ENCODE measurements at regions not wholly inside any gene's neighbourhood (a gene's known extent, or its start where the extent isn't known, plus 50 kb on each side); places are given as distances from the start of the nearest gene placed in this dataset.

DNA sequence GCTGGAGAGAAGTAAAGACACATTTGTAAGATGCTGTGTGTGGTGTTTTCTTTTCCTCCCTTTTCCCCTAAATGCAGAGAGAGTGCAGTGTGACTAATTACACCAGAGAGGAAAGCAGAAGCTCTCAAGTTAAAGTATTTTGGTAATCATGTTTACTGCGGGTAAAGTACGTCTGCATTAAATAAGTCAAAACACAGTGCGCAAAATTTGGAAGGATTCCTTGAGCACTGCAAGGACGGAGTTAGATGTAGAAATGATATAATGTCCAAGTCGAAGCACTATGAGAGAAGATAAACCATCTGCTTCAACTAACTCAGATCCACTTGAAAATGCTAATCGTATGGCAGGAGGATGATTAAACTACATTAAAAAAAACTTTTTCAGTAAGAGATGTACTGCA lies 766.5 kb downstream of the RNF144A start (continued):
- TF ChIP-seq, protein P1, sequence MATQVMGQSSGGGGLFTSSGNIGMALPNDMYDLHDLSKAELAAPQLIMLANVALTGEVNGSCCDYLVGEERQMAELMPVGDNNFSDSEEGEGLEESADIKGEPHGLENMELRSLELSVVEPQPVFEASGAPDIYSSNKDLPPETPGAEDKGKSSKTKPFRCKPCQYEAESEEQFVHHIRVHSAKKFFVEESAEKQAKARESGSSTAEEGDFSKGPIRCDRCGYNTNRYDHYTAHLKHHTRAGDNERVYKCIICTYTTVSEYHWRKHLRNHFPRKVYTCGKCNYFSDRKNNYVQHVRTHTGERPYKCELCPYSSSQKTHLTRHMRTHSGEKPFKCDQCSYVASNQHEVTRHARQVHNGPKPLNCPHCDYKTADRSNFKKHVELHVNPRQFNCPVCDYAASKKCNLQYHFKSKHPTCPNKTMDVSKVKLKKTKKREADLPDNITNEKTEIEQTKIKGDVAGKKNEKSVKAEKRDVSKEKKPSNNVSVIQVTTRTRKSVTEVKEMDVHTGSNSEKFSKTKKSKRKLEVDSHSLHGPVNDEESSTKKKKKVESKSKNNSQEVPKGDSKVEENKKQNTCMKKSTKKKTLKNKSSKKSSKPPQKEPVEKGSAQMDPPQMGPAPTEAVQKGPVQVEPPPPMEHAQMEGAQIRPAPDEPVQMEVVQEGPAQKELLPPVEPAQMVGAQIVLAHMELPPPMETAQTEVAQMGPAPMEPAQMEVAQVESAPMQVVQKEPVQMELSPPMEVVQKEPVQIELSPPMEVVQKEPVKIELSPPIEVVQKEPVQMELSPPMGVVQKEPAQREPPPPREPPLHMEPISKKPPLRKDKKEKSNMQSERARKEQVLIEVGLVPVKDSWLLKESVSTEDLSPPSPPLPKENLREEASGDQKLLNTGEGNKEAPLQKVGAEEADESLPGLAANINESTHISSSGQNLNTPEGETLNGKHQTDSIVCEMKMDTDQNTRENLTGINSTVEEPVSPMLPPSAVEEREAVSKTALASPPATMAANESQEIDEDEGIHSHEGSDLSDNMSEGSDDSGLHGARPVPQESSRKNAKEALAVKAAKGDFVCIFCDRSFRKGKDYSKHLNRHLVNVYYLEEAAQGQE (IDR thresholded peaks at IDR 0.05): no peak
- TF ChIP-seq HEYL (CRISPR knock-in tag; IDR thresholded peaks at IDR 0.05) (no peak), ZSCAN20 (CRISPR knock-in tag; IDR thresholded peaks at IDR 0.05) (no peak), PHF8 (IDR thresholded peaks at IDR 0.05; ENCODE audit: borderline replicate concordance, low read depth) (no peak)

DNA sequence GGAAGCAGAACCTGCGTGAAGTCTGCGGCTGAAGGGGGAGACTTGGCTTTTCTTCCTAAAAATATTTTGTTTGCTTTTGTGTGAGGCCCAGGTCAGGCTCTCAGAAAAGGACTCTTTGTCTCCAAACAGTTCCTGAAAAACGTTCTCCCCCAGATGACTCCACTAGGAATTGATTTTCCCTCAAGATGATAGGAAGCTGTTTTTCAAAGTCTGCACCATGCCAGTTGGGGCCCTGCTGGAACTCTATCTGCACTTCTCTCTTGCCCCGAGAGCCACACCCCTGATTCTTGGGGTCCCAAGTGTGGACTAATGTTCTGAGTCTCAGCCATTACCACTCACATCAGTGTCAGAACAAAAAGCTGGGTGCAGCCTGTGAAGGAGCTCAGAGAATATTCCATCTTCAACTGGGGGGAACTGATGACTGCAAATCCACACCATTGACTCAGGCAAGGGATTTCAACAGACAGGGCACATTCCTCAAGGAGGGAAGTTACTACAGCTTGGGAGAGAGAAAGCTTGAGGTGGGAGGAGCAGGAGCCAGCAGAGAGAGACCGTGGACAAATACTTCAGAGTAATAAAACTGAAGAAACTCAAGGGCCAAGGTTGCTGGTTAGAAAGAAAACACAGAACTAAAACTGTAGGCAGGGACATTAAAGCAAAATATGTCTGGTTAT lies 768.3 kb downstream of the RNF144A start:
- FAIRE-seq (no peak), ATAC-seq (peak; percentile 81 to 82), DNase-seq (ENCODE audit: low read depth in 1 of 2, low spot score in 1 of 2) (peak in 1 of 2 experiments; percentile 35)
- H3K4me1 ChIP-seq: peaks cover 22% of the 10 kb centered on the region; the same call in 2 of the 3 replicates
- CTCF ChIA-PET: interaction anchor here (0.8 kb wide), 1 partner anchor 14 kb away, joined by 3 read pairs; no protein-coding TSS in a partner anchor
- POLR2A ChIA-PET: interaction anchor here (1.0 kb wide), 1 partner anchor 997 kb away, joined by 3 read pairs; the partner anchor contains the start of gene ID2
- TF ChIP-seq CEBPB (IDR thresholded peaks at IDR 0.05) (no peak), HOXB13 (CRISPR knock-in tag; IDR thresholded peaks at IDR 0.05; ENCODE audit: low read depth) (no peak), BHLHE40 (IDR thresholded peaks at IDR 0.05; ENCODE audit: low read depth, low read length) (no peak), CHD2 (IDR thresholded peaks at IDR 0.05; ENCODE audit: low read length, partially characterized antibody) (no peak)
- TF ChIP-seq, protein P2, sequence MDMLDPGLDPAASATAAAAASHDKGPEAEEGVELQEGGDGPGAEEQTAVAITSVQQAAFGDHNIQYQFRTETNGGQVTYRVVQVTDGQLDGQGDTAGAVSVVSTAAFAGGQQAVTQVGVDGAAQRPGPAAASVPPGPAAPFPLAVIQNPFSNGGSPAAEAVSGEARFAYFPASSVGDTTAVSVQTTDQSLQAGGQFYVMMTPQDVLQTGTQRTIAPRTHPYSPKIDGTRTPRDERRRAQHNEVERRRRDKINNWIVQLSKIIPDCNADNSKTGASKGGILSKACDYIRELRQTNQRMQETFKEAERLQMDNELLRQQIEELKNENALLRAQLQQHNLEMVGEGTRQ (IDR thresholded peaks at IDR 0.05): no peak
- TF ChIP-seq, protein P3, sequence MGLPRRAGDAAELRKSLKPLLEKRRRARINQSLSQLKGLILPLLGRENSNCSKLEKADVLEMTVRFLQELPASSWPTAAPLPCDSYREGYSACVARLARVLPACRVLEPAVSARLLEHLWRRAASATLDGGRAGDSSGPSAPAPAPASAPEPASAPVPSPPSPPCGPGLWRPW (IDR thresholded peaks at IDR 0.05): no peak
- H3K4me2 ChIP-seq: peak overlapping the region; percentile 12; the same call in 1 of the 3 replicates
- peak overlapping the region in 1 of 2 experiments; percentile 33; a peak in 2 of 6 replicates for H3K27ac ChIP-seq
- no peaks in the 10 kb centered on the region for H3K9me3 ChIP-seq
- H3K4me3 ChIP-seq: no peak overlapping the region
- 30% methylated on average over 5 of the region's 5 CpGs for WGBS (ENCODE audit: missing lambda C conversion rate)

DNA sequence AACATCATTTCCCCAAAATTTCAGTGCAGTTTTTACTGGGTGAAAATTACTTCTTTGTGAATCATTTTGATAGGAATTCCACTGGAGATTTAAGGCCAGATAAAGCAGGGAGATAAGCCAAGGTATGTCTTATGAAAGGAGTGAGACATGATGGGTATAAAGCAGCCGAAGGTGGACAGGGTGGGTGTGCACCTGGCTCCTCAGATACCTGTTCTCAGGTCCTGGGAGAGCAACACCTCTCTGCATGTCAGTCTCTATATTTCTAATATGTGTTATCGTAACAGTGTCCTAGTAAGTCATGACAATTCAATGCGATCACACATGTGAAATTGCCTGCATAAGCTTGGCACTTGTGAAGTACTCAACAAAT lies 768.8 kb downstream of the RNF144A start:
- Histone ChIP-seq H3K9me3 (no peaks in the 10 kb centered on the region), H3K4me3 (no peak overlapping the region), H3K4me2 (peak overlapping the region; percentile 12; the same call in 1 of the 3 replicates), H3K27ac (0 out of 6 replicates have a peak overlapping the region, but pooled peaks of 1 of the 2 experiments have one; percentile 33), H3K4me1 (peaks cover 22% of the 10 kb centered on the region; the same call in 2 of the 3 replicates)
- ATAC-seq: peak in 1 of 2 experiments; percentile 40; a peak in 2 of 6 replicates
- DNase-seq (ENCODE audit: low read depth in 1 of 2, low spot score in 1 of 2): no peak
- WGBS (ENCODE audit: missing lambda C conversion rate): 58% methylated on average over 3 of the region's 3 CpGs
- TF ChIP-seq POLR2AphosphoS2 (conservative IDR thresholded peaks at IDR 0.05; ENCODE audit: low read length) (no peak), JUN (IDR thresholded peaks at IDR 0.05) (no peak), MAFK (IDR thresholded peaks at IDR 0.05; ENCODE audit: partially characterized antibody) (no peak), GATA3 (IDR thresholded peaks at IDR 0.05; ENCODE audit: borderline replicate concordance) (peak; percentile 50; the same call in 1 of the 2 replicates), EHMT2 (IDR thresholded peaks at IDR 0.05; ENCODE audit: low read depth) (no peak)
- CTCF ChIA-PET: interaction anchor here (0.8 kb wide), 1 partner anchor 15 kb away, joined by 3 read pairs; no protein-coding TSS in a partner anchor
- FAIRE-seq: no peak
- POLR2A ChIA-PET: interaction anchor here (1.0 kb wide), 1 partner anchor 996 kb away, joined by 3 read pairs; the partner anchor contains the start of gene ID2
